Fibroblast of the conjunctiva (primary cell): ENCODE measurements at regions not wholly inside any gene's neighbourhood (a gene's known extent, or its start where the extent isn't known, plus 50 kb on each side); places are given as distances from the start of the nearest gene placed in this dataset.

Source experiments
- DNase-seq: peaks from one replicate; pipeline ENCODE4 v3.0.0-alpha.2; 2010; ENCODE audit warnings: low read depth

- DNase-seq: no peak
These were observed 321.5 kb upstream of the PKDCC start for GRCh38 chr2:41726364-41726763.

GRCh38 chr2:41727152-41727551 lies 320.7 kb upstream of the PKDCC start:
- no peak for DNase-seq

GRCh38 chr2:41727711-41728110 lies 320.1 kb upstream of the PKDCC start:
- no peak for DNase-seq

GRCh38 chr2:41728788-41729338 lies 319.0 kb upstream of the PKDCC start:
- DNase-seq: no peak

- DNase-seq: no peak
These were observed 317.9 kb upstream of the PKDCC start for GRCh38 chr2:41729800-41730364.

GRCh38 chr2:41735006-41735405 lies 312.8 kb upstream of the PKDCC start:
- no peak for DNase-seq

- DNase-seq: no peak
These were observed 312.3 kb upstream of the PKDCC start for GRCh38 chr2:41735476-41735875.

GRCh38 chr2:41736105-41736567 lies 311.7 kb upstream of the PKDCC start:
- no peak for DNase-seq

GRCh38 chr2:41736586-41736985 lies 311.2 kb upstream of the PKDCC start:
- no peak for DNase-seq

GRCh38 chr2:41737888-41738287 lies 309.9 kb upstream of the PKDCC start:
- no peak for DNase-seq

GRCh38 chr2:41741951-41742595 lies 305.7 kb upstream of the PKDCC start:
- no peak for DNase-seq

- no peak for DNase-seq
These were observed 304.5 kb upstream of the PKDCC start for GRCh38 chr2:41743324-41743723.

- no peak for DNase-seq
These were observed 297.0 kb upstream of the PKDCC start for GRCh38 chr2:41750829-41751228.

GRCh38 chr2:41759880-41760279 lies 287.9 kb upstream of the PKDCC start:
- DNase-seq: no peak

- no peak for DNase-seq
These were observed 284.7 kb upstream of the PKDCC start for GRCh38 chr2:41763141-41763540.

GRCh38 chr2:41764131-41764530 lies 283.7 kb upstream of the PKDCC start:
- DNase-seq: no peak

- no peak for DNase-seq
These were observed 282.9 kb upstream of the PKDCC start for GRCh38 chr2:41764919-41765318.

GRCh38 chr2:41768310-41768709 lies 279.5 kb upstream of the PKDCC start:
- no peak for DNase-seq

- no peak for DNase-seq
These were observed 276.1 kb upstream of the PKDCC start for GRCh38 chr2:41771710-41772109.

- no peak for DNase-seq
These were observed 275.1 kb upstream of the PKDCC start for GRCh38 chr2:41772697-41773096.

GRCh38 chr2:41774011-41774605 lies 273.7 kb upstream of the PKDCC start:
- DNase-seq: no peak

GRCh38 chr2:41775366-41776025 lies 272.3 kb upstream of the PKDCC start:
- no peak for DNase-seq

- no peak for DNase-seq
These were observed 267.9 kb upstream of the PKDCC start for GRCh38 chr2:41779888-41780287.
